HCT116 (cell line): ENCODE measurements at regions not wholly inside any gene's neighbourhood (a gene's known extent, or its start where the extent isn't known, plus 50 kb on each side); places are given as distances from the start of the nearest gene placed in this dataset.

Source experiments
- ATF3 ChIP-seq: IDR thresholded peaks from 2 replicates; pipeline ENCODE4 v1.6.1; 2012
- CTCF ChIP-seq, 3 experiments: fragments of 200-600 bp in 1 of 3; sonication (generic) in 1 of 3; IDR thresholded peaks in 2 of 3; conservative IDR thresholded peaks in 1 of 3; 2 replicates each; pipeline ENCODE4 v1.5.1; 2012 to 2017; ENCODE audit warnings: low read depth in 2 of 3, low read length in 2 of 3, antibody characterized with exemption in 1 of 3, borderline replicate concordance in 1 of 3, control low read depth in 1 of 3, mild to moderate bottlenecking in 1 of 3, mixed read lengths in 1 of 3, mixed run types in 1 of 3, moderate library complexity in 1 of 3; ENCODE audit not compliant: insufficient read depth in 1 of 3
- EZH2 ChIP-seq: fragments of 200-600 bp; sonication (generic); IDR thresholded peaks from 2 replicates; pipeline ENCODE4 v1.6.1; 2017; ENCODE audit warnings: antibody characterized with exemption, mixed run types
- POLR2A ChIP-seq: IDR thresholded peaks from 2 replicates; pipeline ENCODE4 v1.7.0; 2011; ENCODE audit warnings: borderline replicate concordance; ENCODE audit not compliant: insufficient read depth, insufficient read length; ENCODE audit errors: extremely low read depth
- POLR2AphosphoS5 ChIP-seq: IDR thresholded peaks from 2 replicates; pipeline ENCODE4 v1.6.1; 2011; ENCODE audit warnings: mild to moderate bottlenecking, low read depth, low read length, moderate library complexity
- SP1 ChIP-seq: IDR thresholded peaks from 2 replicates; pipeline ENCODE4 v1.6.1; 2012; ENCODE audit warnings: low read depth

GRCh38 chr4:112770114-112770513 lies 133.2 kb downstream of the LARP7 start:
- TF ChIP-seq CTCF (IDR thresholded peaks at IDR 0.05 in 2 of 3, conservative IDR thresholded peaks at IDR 0.05 in 1 of 3; ENCODE audit: borderline replicate concordance in 1 of 3, insufficient read depth in 1 of 3, low read depth in 2 of 3, low read length in 2 of 3) (no peak), POLR2A (no peak), POLR2AphosphoS5 (no peak), ATF3 (no peak), SP1 (no peak), EZH2 (no peak)
